WTC11 (cell line): ENCODE measurements at regions not wholly inside any gene's neighbourhood (a gene's known extent, or its start where the extent isn't known, plus 50 kb on each side); places are given as distances from the start of the nearest gene placed in this dataset.
"Not testable (repeated sequence)": the region's sequence is repeated elsewhere in the genome, so short reads cannot be mapped to it uniquely, and the experiment has no call there.

Source experiments
- ATF1 ChIP-seq: sonication (generic); formaldehyde crosslinking; IDR thresholded peaks from 2 replicates; pipeline ENCODE4 v1.8.1; 2023; ENCODE audit warnings: mild to moderate bottlenecking, moderate library complexity, missing genetic modification reagents
- E2F5 ChIP-seq: sonication (generic); formaldehyde crosslinking; IDR thresholded peaks from 2 replicates; pipeline ENCODE4 v1.8.1; 2022; ENCODE audit warnings: mild to moderate bottlenecking, moderate library complexity, missing genetic modification reagents

GRCh38 chr9:63859090-63859474 is 1425.9 kb downstream of the FOXD4L5 start:
- not testable (repeated sequence) for TF ChIP-seq ATF1 (CRISPR knock-in tag); E2F5
